K562 (cell line): ENCODE measurements at regions not wholly inside any gene's neighbourhood (a gene's known extent, or its start where the extent isn't known, plus 50 kb on each side); places are given as distances from the start of the nearest gene placed in this dataset.

Experiments
- ATAC-seq: fragments of 200-7000 bp; cut with Tn5 transposase; 3 replicates; pipeline ENCODE4 v1.9.1; 2020; ENCODE audit warnings: moderate library complexity
- BruUV-seq: library from RNA; stranded (reverse); fragments of 400-500 nt; replicated peaks from 2 replicates; lab custom pipeline; 2021; lab: Mats Ljungman, UMichigan
- CTCF ChIA-PET: fragments of 300-600 bp; formaldehyde crosslinking; extraction: SDS; loops from one replicate; lab custom pipeline; 2021; ENCODE audit warnings: low intra/inter-chr PET ratio; lab: Yijun Ruan, JAX
- POLR2A ChIA-PET: fragments of 300-600, 350-650 bp; sonication (Branson Sonifier 250); formaldehyde crosslinking; extraction: SDS; loops from one replicate; lab custom pipeline; 2021; ENCODE audit warnings: antibody characterized with exemption, inconsistent platforms; lab: Yijun Ruan, JAX
- DNase-seq, 4 experiments: peaks; one replicate each; pipeline versions ENCODE4 v3.0.0 to v3.0.0-alpha.2; 2011 to 2018; ENCODE audit warnings: low spot score in 3 of 4, mixed read lengths in 3 of 4; ENCODE audit errors: extremely low read depth in 1 of 4
- FAIRE-seq: peaks from 2 replicates; lab custom pipeline; 2011; peaks lifted over from hg19 to GRCh38; lab: Jason Lieb, UNC
- H2AFZ ChIP-seq: 2 replicates; pipeline ENCODE4 v1.6.0; 2011; ENCODE audit warnings: low read depth, low read length, control low read depth, inconsistent platforms
- H3K27ac ChIP-seq: fragments of 200-600 bp; 3 replicates; pipeline ENCODE4 v1.8.0; 2011; ENCODE audit warnings: low read depth, mild to moderate bottlenecking, control low read depth, inconsistent platforms, low read length, moderate library complexity, mixed read lengths; ENCODE audit errors: extremely low read depth
- H3K27me3 ChIP-seq, 2 experiments: fragments of 300-600 bp in 1 of 2; 2 replicates in 1 of 2; 3 replicates in 1 of 2; pipeline versions ENCODE4 v1.6.0 to v1.8.0; 2011; ENCODE audit warnings: inconsistent platforms in 2 of 2, low read length in 2 of 2, mild to moderate bottlenecking in 1 of 2, mixed read lengths in 1 of 2, moderate library complexity in 1 of 2; ENCODE audit not compliant: control insufficient read depth in 2 of 2, insufficient read depth in 2 of 2
- H3K36me3 ChIP-seq: fragments of 300-600 bp; 3 replicates; pipeline ENCODE4 v1.8.0; 2011; ENCODE audit warnings: mild to moderate bottlenecking, low read length, inconsistent platforms; ENCODE audit not compliant: control insufficient read depth, insufficient read depth
- H3K4me1 ChIP-seq, 2 experiments: fragments of 200-600 bp in 1 of 2; replicated peaks in 1 of 2; 2 replicates in 1 of 2; 3 replicates in 1 of 2; pipeline versions ENCODE4 v1.5.1 to v1.8.0; 2011; ENCODE audit warnings: inconsistent platforms in 2 of 2, low read length in 2 of 2, mild to moderate bottlenecking in 1 of 2, mixed read lengths in 1 of 2, moderate library complexity in 1 of 2; ENCODE audit not compliant: control insufficient read depth in 2 of 2, insufficient read depth in 2 of 2
- H3K4me2 ChIP-seq: 2 replicates; pipeline ENCODE4 v1.6.1; 2011; ENCODE audit warnings: low read length, control low read depth, inconsistent platforms, mixed read lengths; ENCODE audit not compliant: insufficient read depth
- H3K4me3 ChIP-seq: fragments of 200-600 bp; sonication (generic), shearing (Covaris generic); 2 replicates; pipeline ENCODE4 v1.5.1; 2016; ENCODE audit warnings: control low read depth, inconsistent platforms
- H3K79me2 ChIP-seq: fragments of 200-600 bp; 3 replicates; pipeline ENCODE4 v1.8.0; 2011; ENCODE audit warnings: low read length, inconsistent platforms; ENCODE audit not compliant: control insufficient read depth, insufficient read depth
- H3K9ac ChIP-seq, 2 experiments: 2 replicates each; pipeline versions ENCODE4 v1.6.0 to v1.6.1; 2011; ENCODE audit warnings: low read depth in 2 of 2, low read length in 2 of 2, control low read depth in 1 of 2, inconsistent platforms in 1 of 2, mild to moderate bottlenecking in 1 of 2, mixed read lengths in 1 of 2; ENCODE audit not compliant: insufficient read depth in 1 of 2
- H3K9me1 ChIP-seq: one replicate; pipeline ENCODE4 v1.6.0; 2011; ENCODE audit warnings: inconsistent platforms, mild to moderate bottlenecking, low read length, moderate library complexity; ENCODE audit not compliant: control insufficient read depth, insufficient read depth
- H3K9me3 ChIP-seq: replicated peaks from 2 replicates; pipeline ENCODE4 v1.5.1; 2011; ENCODE audit warnings: low read depth, low read length, inconsistent platforms; ENCODE audit not compliant: control insufficient read depth, insufficient read depth
- H4K20me1 ChIP-seq: replicated peaks from 2 replicates; pipeline ENCODE4 v1.6.1; 2011; ENCODE audit warnings: low read length, inconsistent platforms, mixed read lengths; ENCODE audit not compliant: control insufficient read depth, insufficient read depth
- FOS ChIP-seq: IDR thresholded peaks from 3 replicates; pipeline ENCODE4 v1.6.1; 2011; ENCODE audit not compliant: insufficient read length; ENCODE audit errors: extremely low read depth
- FOSL1 ChIP-seq: fragments of 200-800 bp; sonication (Bioruptor generic); conservative IDR thresholded peaks from 2 replicates; pipeline ENCODE4 v1.6.1; 2016; ENCODE audit warnings: missing genetic modification characterization, missing compliant biosample characterization
- HDAC8 ChIP-seq: fragments of 450-650 bp; IDR thresholded peaks from 2 replicates; pipeline ENCODE4 v1.6.1; 2016; ENCODE audit warnings: mild to moderate bottlenecking, missing genetic modification characterization, moderate library complexity, missing compliant biosample characterization
- KAT8 ChIP-seq: fragments of 450-650 bp; IDR thresholded peaks from 2 replicates; pipeline ENCODE4 v1.6.1; 2016; ENCODE audit warnings: low read depth, mild to moderate bottlenecking
- LEF1 ChIP-seq: fragments of 450-650 bp; IDR thresholded peaks from 2 replicates; pipeline ENCODE4 v1.6.1; 2016; ENCODE audit warnings: mild to moderate bottlenecking
- MAZ ChIP-seq, 2 experiments: fragments of 450-650 bp in 1 of 2; sonication (generic) in 1 of 2; formaldehyde crosslinking; IDR thresholded peaks in 1 of 2; conservative IDR thresholded peaks in 1 of 2; 2 replicates each; pipeline versions ENCODE4 v1.4.0 to v1.5.0; 2020; ENCODE audit warnings: mild to moderate bottlenecking in 1 of 2, missing genetic modification reagents in 1 of 2
- NFIC ChIP-seq: fragments of 450-650 bp; IDR thresholded peaks from 2 replicates; pipeline ENCODE4 v1.6.1; 2017; ENCODE audit warnings: mild to moderate bottlenecking, inconsistent platforms
- SOX6 ChIP-seq: fragments of 450-650 bp; IDR thresholded peaks from 2 replicates; pipeline ENCODE4 v1.6.1; 2014; ENCODE audit warnings: mild to moderate bottlenecking
- TRIM28 ChIP-seq: fragments of 450-650 bp; IDR thresholded peaks from 2 replicates; pipeline ENCODE4 v1.6.1; 2017
- ZKSCAN1 ChIP-seq: fragments of 150-350 bp; IDR thresholded peaks from 2 replicates; pipeline ENCODE4 v1.6.1; 2016; ENCODE audit warnings: low read depth, low read length
- ZNF316 ChIP-seq: fragments of 450-650 bp; IDR thresholded peaks from 2 replicates; pipeline ENCODE4 v1.6.1; 2016
- ZNF347 ChIP-seq: fragments of 450-650 bp; formaldehyde crosslinking; IDR thresholded peaks from 2 replicates; pipeline ENCODE4 v1.4.0; 2020; ENCODE audit warnings: low read depth, mild to moderate bottlenecking, moderate library complexity
- WGBS: fragments of 100-300 bp; shearing (Covaris generic); methylation state at CpG from one replicate; pipeline ENCODE4 v1.1.6; 2016; ENCODE audit warnings: low coverage, mixed read lengths; ENCODE audit not compliant: insufficient coverage; ENCODE audit errors: missing lambda C conversion rate; 5-methylcytosine and 5-hydroxymethylcytosine counted together
- in situ Hi-C: fragments of 300-500 bp; cut with MboI; formaldehyde crosslinking; loops from 4 replicates; pipeline ENCODE4 v1.15.0; 2018; ENCODE audit warnings: inconsistent platforms, mixed read lengths
- intact Hi-C: fragments of 100-400 bp; cut with micrococcal nuclease; formaldehyde crosslinking; loops from 2 replicates; pipeline ENCODE4 v1.14.2; 2022
- TF ChIP-seq, protein P1 (sequence below): fragments of 450-650 bp; IDR thresholded peaks from 2 replicates; pipeline ENCODE4 v1.6.1; 2016; ENCODE audit warnings: low read depth
- TF ChIP-seq, protein P2 (sequence below): fragments of 450-650 bp; formaldehyde crosslinking; conservative IDR thresholded peaks from 2 replicates; pipeline ENCODE4 v1.4.0; 2022; ENCODE audit warnings: mild to moderate bottlenecking, missing genetic modification characterization

DNA sequence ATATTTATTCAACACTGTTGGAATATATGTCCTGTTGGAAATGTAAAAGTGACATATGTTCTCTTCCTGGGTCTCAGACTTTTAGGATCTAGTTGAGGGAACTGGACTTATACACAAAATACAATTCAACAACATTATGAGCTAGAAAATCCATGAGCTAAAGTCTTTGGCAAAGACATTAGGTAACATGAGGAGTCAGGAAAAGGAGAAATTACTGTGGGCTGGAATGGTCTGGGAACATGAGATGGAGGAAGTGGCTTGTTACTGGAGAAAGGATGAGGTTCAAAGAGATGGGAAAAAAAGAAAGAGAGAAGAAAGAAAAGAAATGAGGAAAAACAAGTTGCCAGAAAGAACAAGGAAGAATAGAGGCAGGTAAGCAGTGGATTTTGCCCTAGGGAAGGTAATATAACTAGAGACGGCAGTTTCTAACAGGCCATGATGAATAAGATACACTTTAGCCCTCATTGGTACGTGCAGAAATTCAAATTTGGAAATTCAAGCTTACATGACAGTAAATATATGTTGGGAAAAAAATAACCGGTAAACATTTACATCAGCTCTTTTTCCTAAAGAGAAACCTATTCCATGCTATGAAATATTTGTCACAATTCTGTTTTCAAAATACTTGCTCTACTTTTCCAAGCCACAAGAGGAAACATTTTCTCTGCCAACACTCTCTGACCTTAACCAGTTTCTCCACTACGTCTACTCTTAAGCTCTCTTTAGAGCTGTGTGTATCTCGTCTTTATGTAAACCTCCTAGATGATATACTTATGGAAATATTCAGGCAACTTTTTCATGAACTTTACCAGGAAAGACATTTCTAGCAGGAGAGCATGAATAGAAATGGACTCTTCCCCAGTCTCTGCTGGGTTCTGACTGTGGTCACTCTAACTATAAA, 268.8 kb upstream of the BTG1 start:
- FAIRE-seq, result no peak

More for the DNA sequence above, 268.8 kb upstream of the BTG1 start:
- H3K79me2 ChIP-seq, result no peaks in the 10 kb centered on the region
- BruUV-seq, result no TSS peak
- ATAC-seq, result no peak
- H3K27me3 ChIP-seq, result no peaks in the 10 kb centered on the region
- no peak for DNase-seq
- peaks cover 0 to 6% of the 10 kb centered on the region in 2 experiments; a peak in 2 of 5 replicates for H3K4me1 ChIP-seq
- H3K9me1 ChIP-seq, result no peaks in the 10 kb centered on the region
- no peaks in the 10 kb centered on the region for H3K9me3 ChIP-seq
- ChIA-PET CTCF (no interaction called here), POLR2A (interaction anchor here (0.9 to 1.1 kb wide), 3 partner anchors 9 to 269 kb away, joined by 4 to 5 read pairs (median 4); partner anchors contain the start of gene BTG1)
- in situ Hi-C loops (no loop called here), intact Hi-C loops (no loop called here)
- H3K9ac ChIP-seq, result no peak overlapping the region
- no peak overlapping the region for H3K4me2 ChIP-seq
- no peak for TF ChIP-seq TRIM28
- no peak for TF ChIP-seq KAT8
- peak; percentile 10; the same call in 1 of the 2 replicates for TF ChIP-seq ZNF316
- TF ChIP-seq, protein P1, sequence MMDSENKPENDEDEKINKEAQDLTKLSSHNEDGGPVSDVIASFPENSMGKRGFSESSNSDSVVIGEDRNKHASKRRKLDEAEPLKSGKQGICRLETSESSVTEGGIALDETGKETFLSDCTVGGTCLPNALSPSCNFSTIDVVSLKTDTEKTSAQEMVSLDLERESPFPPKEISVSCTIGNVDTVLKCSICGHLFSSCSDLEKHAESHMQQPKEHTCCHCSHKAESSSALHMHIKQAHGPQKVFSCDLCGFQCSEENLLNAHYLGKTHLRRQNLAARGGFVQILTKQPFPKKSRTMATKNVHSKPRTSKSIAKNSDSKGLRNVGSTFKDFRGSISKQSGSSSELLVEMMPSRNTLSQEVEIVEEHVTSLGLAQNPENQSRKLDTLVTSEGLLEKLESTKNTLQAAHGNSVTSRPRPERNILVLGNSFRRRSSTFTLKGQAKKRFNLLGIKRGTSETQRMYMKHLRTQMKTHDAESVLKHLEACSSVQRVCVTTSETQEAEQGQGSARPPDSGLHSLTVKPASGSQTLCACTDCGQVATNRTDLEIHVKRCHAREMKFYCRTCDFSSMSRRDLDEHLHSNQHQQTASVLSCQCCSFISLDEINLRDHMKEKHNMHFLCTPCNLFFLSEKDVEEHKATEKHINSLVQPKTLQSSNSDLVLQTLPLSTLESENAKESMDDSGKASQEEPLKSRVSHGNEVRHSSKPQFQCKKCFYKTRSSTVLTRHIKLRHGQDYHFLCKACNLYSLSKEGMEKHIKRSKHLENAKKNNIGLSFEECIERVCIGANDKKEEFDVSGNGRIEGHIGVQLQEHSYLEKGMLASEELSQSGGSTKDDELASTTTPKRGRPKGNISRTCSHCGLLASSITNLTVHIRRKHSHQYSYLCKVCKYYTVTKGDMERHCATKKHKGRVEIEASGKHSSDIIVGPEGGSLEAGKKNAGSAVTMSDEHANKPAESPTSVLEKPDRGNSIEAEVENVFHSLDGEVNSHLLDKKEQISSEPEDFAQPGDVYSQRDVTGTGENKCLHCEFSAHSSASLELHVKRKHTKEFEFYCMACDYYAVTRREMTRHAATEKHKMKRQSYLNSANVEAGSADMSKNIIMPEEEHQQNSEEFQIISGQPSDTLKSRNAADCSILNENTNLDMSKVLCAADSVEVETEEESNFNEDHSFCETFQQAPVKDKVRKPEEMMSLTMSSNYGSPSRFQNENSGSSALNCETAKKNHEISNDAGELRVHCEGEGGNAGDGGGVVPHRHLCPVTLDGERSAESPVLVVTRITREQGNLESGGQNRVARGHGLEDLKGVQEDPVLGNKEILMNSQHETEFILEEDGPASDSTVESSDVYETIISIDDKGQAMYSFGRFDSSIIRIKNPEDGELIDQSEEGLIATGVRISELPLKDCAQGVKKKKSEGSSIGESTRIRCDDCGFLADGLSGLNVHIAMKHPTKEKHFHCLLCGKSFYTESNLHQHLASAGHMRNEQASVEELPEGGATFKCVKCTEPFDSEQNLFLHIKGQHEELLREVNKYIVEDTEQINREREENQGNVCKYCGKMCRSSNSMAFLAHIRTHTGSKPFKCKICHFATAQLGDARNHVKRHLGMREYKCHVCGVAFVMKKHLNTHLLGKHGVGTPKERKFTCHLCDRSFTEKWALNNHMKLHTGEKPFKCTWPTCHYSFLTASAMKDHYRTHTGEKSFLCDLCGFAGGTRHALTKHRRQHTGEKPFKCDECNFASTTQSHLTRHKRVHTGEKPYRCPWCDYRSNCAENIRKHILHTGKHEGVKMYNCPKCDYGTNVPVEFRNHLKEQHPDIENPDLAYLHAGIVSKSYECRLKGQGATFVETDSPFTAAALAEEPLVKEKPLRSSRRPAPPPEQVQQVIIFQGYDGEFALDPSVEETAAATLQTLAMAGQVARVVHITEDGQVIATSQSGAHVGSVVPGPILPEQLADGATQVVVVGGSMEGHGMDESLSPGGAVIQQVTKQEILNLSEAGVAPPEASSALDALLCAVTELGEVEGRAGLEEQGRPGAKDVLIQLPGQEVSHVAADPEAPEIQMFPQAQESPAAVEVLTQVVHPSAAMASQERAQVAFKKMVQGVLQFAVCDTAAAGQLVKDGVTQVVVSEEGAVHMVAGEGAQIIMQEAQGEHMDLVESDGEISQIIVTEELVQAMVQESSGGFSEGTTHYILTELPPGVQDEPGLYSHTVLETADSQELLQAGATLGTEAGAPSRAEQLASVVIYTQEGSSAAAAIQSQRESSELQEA, result no peak
- TF ChIP-seq, protein P2, sequence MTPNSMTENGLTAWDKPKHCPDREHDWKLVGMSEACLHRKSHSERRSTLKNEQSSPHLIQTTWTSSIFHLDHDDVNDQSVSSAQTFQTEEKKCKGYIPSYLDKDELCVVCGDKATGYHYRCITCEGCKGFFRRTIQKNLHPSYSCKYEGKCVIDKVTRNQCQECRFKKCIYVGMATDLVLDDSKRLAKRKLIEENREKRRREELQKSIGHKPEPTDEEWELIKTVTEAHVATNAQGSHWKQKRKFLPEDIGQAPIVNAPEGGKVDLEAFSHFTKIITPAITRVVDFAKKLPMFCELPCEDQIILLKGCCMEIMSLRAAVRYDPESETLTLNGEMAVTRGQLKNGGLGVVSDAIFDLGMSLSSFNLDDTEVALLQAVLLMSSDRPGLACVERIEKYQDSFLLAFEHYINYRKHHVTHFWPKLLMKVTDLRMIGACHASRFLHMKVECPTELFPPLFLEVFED, result 0 out of 2 replicates have a peak, but pooled peaks have one; percentile 17
- TF ChIP-seq LEF1, result no peak
- TF ChIP-seq ZNF347 (CRISPR knock-in tag), result no peak
- no peak for TF ChIP-seq HDAC8 (tag)
- TF ChIP-seq FOS, result no peak
- no peak for TF ChIP-seq FOSL1 (tag)
- TF ChIP-seq SOX6, result no peak
- no peak for TF ChIP-seq ZKSCAN1
- no peak for TF ChIP-seq NFIC
- TF ChIP-seq MAZ (CRISPR knock-in tag; conservative IDR thresholded peaks at IDR 0.05 in 1 of 2, IDR thresholded peaks at IDR 0.05 in 1 of 2), result no peak
- H2AFZ ChIP-seq, result no peak overlapping the region
- WGBS, result 61% methylated on average over 5 of the region's 5 CpGs
- no peak overlapping the region for H3K4me3 ChIP-seq
- no peaks in the 10 kb centered on the region for H3K36me3 ChIP-seq
- no peak overlapping the region for H3K27ac ChIP-seq
- H4K20me1 ChIP-seq, result no peaks in the 10 kb centered on the region
